ENCODE measurements at regions not wholly inside any gene's neighbourhood (a gene's known extent, or its start where the extent isn't known, plus 50 kb on each side); places are given as distances from the start of the nearest gene placed in this dataset.

- intact Hi-C loops (cut with DNase I) = no loop called here
- TF ChIP-seq CTCF (IDR thresholded peaks at IDR 0.05) (no peak), POLR2A (IDR thresholded peaks at IDR 0.05) (no peak), POLR2AphosphoS5 (IDR thresholded peaks at IDR 0.05; ENCODE audit: insufficient read depth in 1 of 2, low read depth in 1 of 2) (no peak)
- no peaks in the 10 kb centered on the region for H3K27me3 ChIP-seq
- H3K36me3 ChIP-seq = no peaks in the 10 kb centered on the region
- no peak overlapping the region for H3K27ac ChIP-seq
- no peaks in the 10 kb centered on the region for H3K4me1 ChIP-seq
- no peak overlapping the region for H3K4me3 ChIP-seq
- DNase-seq (ENCODE audit: extremely low spot score in 2 of 2) = no peak
- no peaks in the 10 kb centered on the region for H3K9me3 ChIP-seq
These were observed 56.2 kb upstream of the DPH5 start for GRCh38 chr1:101081496-101082488.

GRCh38 chr1:101080859-101081258 is 55.3 kb upstream of the DPH5 start:
- no peak overlapping the region for H3K27ac ChIP-seq
- no peaks in the 10 kb centered on the region for H3K4me1 ChIP-seq
- TF ChIP-seq CTCF (IDR thresholded peaks at IDR 0.05) (no peak), POLR2A (IDR thresholded peaks at IDR 0.05) (no peak), POLR2AphosphoS5 (IDR thresholded peaks at IDR 0.05; ENCODE audit: insufficient read depth in 1 of 2, low read depth in 1 of 2) (no peak)
- H3K9me3 ChIP-seq = no peaks in the 10 kb centered on the region
- no peak for DNase-seq (ENCODE audit: extremely low spot score in 2 of 2)
- no peaks in the 10 kb centered on the region for H3K27me3 ChIP-seq
- no peaks in the 10 kb centered on the region for H3K36me3 ChIP-seq
- H3K4me3 ChIP-seq = no peak overlapping the region
- intact Hi-C loops (cut with DNase I) = no loop called here

GRCh38 chr1:101079341-101079740 is 53.8 kb upstream of the DPH5 start:
- TF ChIP-seq CTCF (IDR thresholded peaks at IDR 0.05) = no peak
- no peak for TF ChIP-seq POLR2A (IDR thresholded peaks at IDR 0.05)
- no peak for TF ChIP-seq POLR2AphosphoS5 (IDR thresholded peaks at IDR 0.05; ENCODE audit: insufficient read depth in 1 of 2, low read depth in 1 of 2)
- no peak overlapping the region for H3K27ac ChIP-seq
- no peaks in the 10 kb centered on the region for H3K36me3 ChIP-seq
- intact Hi-C loops (cut with DNase I) = no loop called here
- H3K4me1 ChIP-seq = no peaks in the 10 kb centered on the region
- no peaks in the 10 kb centered on the region for H3K27me3 ChIP-seq
- H3K4me3 ChIP-seq = no peak overlapping the region
- H3K9me3 ChIP-seq = no peaks in the 10 kb centered on the region
- DNase-seq (ENCODE audit: extremely low spot score in 2 of 2) = no peak

- Histone ChIP-seq H3K4me3 (no peak overlapping the region), H3K27ac (no peak overlapping the region), H3K4me1 (no peaks in the 10 kb centered on the region), H3K36me3 (no peaks in the 10 kb centered on the region), H3K27me3 (no peaks in the 10 kb centered on the region), H3K9me3 (no peaks in the 10 kb centered on the region)
- no peak for TF ChIP-seq POLR2A (IDR thresholded peaks at IDR 0.05)
- no peak for TF ChIP-seq POLR2AphosphoS5 (IDR thresholded peaks at IDR 0.05; ENCODE audit: insufficient read depth in 1 of 2, low read depth in 1 of 2)
- no peak for TF ChIP-seq CTCF (IDR thresholded peaks at IDR 0.05)
- intact Hi-C loops (cut with DNase I) = no loop called here
- DNase-seq (ENCODE audit: extremely low spot score in 2 of 2) = no peak
These were observed 52.3 kb upstream of the DPH5 start for GRCh38 chr1:101077849-101078248.

GRCh38 chr1:101075926-101076325 is 50.3 kb upstream of the DPH5 start:
- H3K9me3 ChIP-seq = no peaks in the 10 kb centered on the region
- intact Hi-C loops (cut with DNase I) = no loop called here
- no peak overlapping the region for H3K4me3 ChIP-seq
- no peaks in the 10 kb centered on the region for H3K4me1 ChIP-seq
- H3K36me3 ChIP-seq = no peaks in the 10 kb centered on the region
- H3K27ac ChIP-seq = no peak overlapping the region
- no peaks in the 10 kb centered on the region for H3K27me3 ChIP-seq
- no peak for TF ChIP-seq POLR2A (IDR thresholded peaks at IDR 0.05)
- no peak for TF ChIP-seq POLR2AphosphoS5 (IDR thresholded peaks at IDR 0.05; ENCODE audit: insufficient read depth in 1 of 2, low read depth in 1 of 2)
- no peak for TF ChIP-seq CTCF (IDR thresholded peaks at IDR 0.05)
- no peak for DNase-seq (ENCODE audit: extremely low spot score in 2 of 2)

Measured in vagina (tissue), 2 donors.